ENCODE measurements at regions not wholly inside any gene's neighbourhood (a gene's known extent, or its start where the extent isn't known, plus 50 kb on each side); places are given as distances from the start of the nearest gene placed in this dataset.

- H3K4me1 ChIP-seq, result no peaks in the 10 kb centered on the region
- 48 to 67% methylated on average over 2 of the region's 2 CpGs for WGBS, 2 donors
- H3K36me3 ChIP-seq, result no peaks in the 10 kb centered on the region
- H3K9me3 ChIP-seq, result no peaks in the 10 kb centered on the region
- DNase-seq, result no peak
- no peak for TF ChIP-seq CTCF (IDR thresholded peaks at IDR 0.05)
- TF ChIP-seq POLR2A (IDR thresholded peaks at IDR 0.05), result no peak
- no peak overlapping the region for H3K27ac ChIP-seq
- intact Hi-C loops (cut with DNase I), result no loop called here
- no peaks in the 10 kb centered on the region for H3K27me3 ChIP-seq
- H3K4me3 ChIP-seq, result no peak overlapping the region
These were observed 343.9 kb upstream of the ALCAM start for GRCh38 chr3:105022813-105023212.

GRCh38 chr3:105030211-105030610, 336.5 kb upstream of the ALCAM start:
- Histone ChIP-seq H3K36me3 (no peaks in the 10 kb centered on the region), H3K27ac (no peak overlapping the region), H3K4me1 (no peaks in the 10 kb centered on the region), H3K4me3 (no peak overlapping the region), H3K27me3 (no peaks in the 10 kb centered on the region), H3K9me3 (no peaks in the 10 kb centered on the region)
- intact Hi-C loops (cut with DNase I), result no loop called here
- no peak for DNase-seq
- TF ChIP-seq POLR2A (IDR thresholded peaks at IDR 0.05) (no peak), CTCF (IDR thresholded peaks at IDR 0.05) (no peak)
- 90 to 100% methylated on average over 1 of the region's 1 CpG for WGBS, 2 donors

- Histone ChIP-seq H3K9me3 (no peaks in the 10 kb centered on the region), H3K4me1 (no peaks in the 10 kb centered on the region), H3K27me3 (no peaks in the 10 kb centered on the region), H3K27ac (no peak overlapping the region), H3K4me3 (no peak overlapping the region), H3K36me3 (no peaks in the 10 kb centered on the region)
- 71 to 73% methylated on average over 5 of the region's 5 CpGs for WGBS, 2 donors
- intact Hi-C loops (cut with DNase I), result no loop called here
- TF ChIP-seq CTCF (IDR thresholded peaks at IDR 0.05), result no peak
- no peak for TF ChIP-seq POLR2A (IDR thresholded peaks at IDR 0.05)
- no peak for DNase-seq
These were observed 334.2 kb upstream of the ALCAM start for GRCh38 chr3:105032541-105032940.

- H3K9me3 ChIP-seq, result no peaks in the 10 kb centered on the region
- H3K27ac ChIP-seq, result no peak overlapping the region
- no peaks in the 10 kb centered on the region for H3K36me3 ChIP-seq
- no peak overlapping the region for H3K4me3 ChIP-seq
- TF ChIP-seq POLR2A (IDR thresholded peaks at IDR 0.05) (no peak), CTCF (IDR thresholded peaks at IDR 0.05) (no peak)
- H3K4me1 ChIP-seq, result no peaks in the 10 kb centered on the region
- WGBS, 2 donors, result 76 to 89% methylated on average over 1 of the region's 1 CpG
- DNase-seq, result no peak
- no peaks in the 10 kb centered on the region for H3K27me3 ChIP-seq
- intact Hi-C loops (cut with DNase I), result no loop called here
These were observed 333.6 kb upstream of the ALCAM start for GRCh38 chr3:105033081-105033480.

- Histone ChIP-seq H3K9me3 (no peaks in the 10 kb centered on the region), H3K4me1 (no peaks in the 10 kb centered on the region), H3K36me3 (no peaks in the 10 kb centered on the region), H3K27ac (no peak overlapping the region), H3K4me3 (no peak overlapping the region), H3K27me3 (no peaks in the 10 kb centered on the region)
- 62 to 76% methylated on average over 2 of the region's 2 CpGs for WGBS, 2 donors
- DNase-seq, result no peak
- TF ChIP-seq POLR2A (IDR thresholded peaks at IDR 0.05) (no peak), CTCF (IDR thresholded peaks at IDR 0.05) (no peak)
- intact Hi-C loops (cut with DNase I), result no loop called here
These were observed 327.7 kb upstream of the ALCAM start for GRCh38 chr3:105039004-105039403.
